Endothelial cell of umbilical vein (primary cell): ENCODE measurements at regions not wholly inside any gene's neighbourhood (a gene's known extent, or its start where the extent isn't known, plus 50 kb on each side); places are given as distances from the start of the nearest gene placed in this dataset.

Experiments used
- BruUV-seq: library from RNA; stranded (reverse); fragments of 400-500 nt; replicated peaks from 2 replicates; lab custom pipeline; 2021; lab: Mats Ljungman, UMichigan
- CTCF ChIA-PET: fragments of 300-600, 350-600 bp; sonication (Branson Sonifier 250); formaldehyde crosslinking; loops from one replicate; lab custom pipeline; 2021; ENCODE audit warnings: antibody characterized with exemption, inconsistent platforms; lab: Charles Lee
- POLR2A ChIA-PET: fragments of 300-600, 350-600 bp; sonication (Branson Sonifier 250); formaldehyde crosslinking; loops from one replicate; lab custom pipeline; 2021; ENCODE audit warnings: antibody characterized with exemption, inconsistent platforms; lab: Charles Lee
- DNase-seq: peaks from one replicate; pipeline ENCODE4 v3.0.0-alpha.2; 2011; ENCODE audit warnings: low read depth, low spot score
- FAIRE-seq: peaks from 2 replicates; lab custom pipeline; 2011; peaks lifted over from hg19 to GRCh38; lab: Jason Lieb, UNC
- H2AFZ ChIP-seq: 2 replicates; pipeline ENCODE4 v1.6.0; 2012; ENCODE audit warnings: low read depth, low read length, control low read depth, inconsistent platforms
- H3K27ac ChIP-seq: 2 replicates; pipeline ENCODE4 v1.5.1; 2011; ENCODE audit warnings: low read depth, mild to moderate bottlenecking, control low read depth, low read length, moderate library complexity; ENCODE audit not compliant: insufficient read depth
- H3K27me3 ChIP-seq, 2 experiments: 2 replicates each; pipeline versions ENCODE4 v1.6.0 to v1.6.1; 2011; ENCODE audit warnings: low read length in 2 of 2, mixed read lengths in 1 of 2; ENCODE audit not compliant: control insufficient read depth in 2 of 2, insufficient read depth in 2 of 2
- H3K36me3 ChIP-seq, 2 experiments: 2 replicates in 1 of 2; 3 replicates in 1 of 2; pipeline ENCODE4 v1.5.1; 2011; ENCODE audit warnings: low read length in 2 of 2, mild to moderate bottlenecking in 1 of 2, moderate library complexity in 1 of 2; ENCODE audit not compliant: control insufficient read depth in 2 of 2, insufficient read depth in 2 of 2; ENCODE audit errors: extremely low read depth in 1 of 2
- H3K4me1 ChIP-seq: 3 replicates; pipeline ENCODE4 v1.5.1; 2011; ENCODE audit warnings: mild to moderate bottlenecking, low read length; ENCODE audit not compliant: control insufficient read depth, insufficient read depth; ENCODE audit errors: extremely low read depth
- H3K4me2 ChIP-seq: 2 replicates; pipeline ENCODE4 v1.6.1; 2011; ENCODE audit warnings: low read length, control low read depth, mixed read lengths; ENCODE audit not compliant: insufficient read depth
- H3K4me3 ChIP-seq, 3 experiments: fragments of 200-600 bp in 1 of 3; sonication (generic), shearing (Covaris generic) in 1 of 3; replicated peaks in 1 of 3; 2 replicates each; pipeline ENCODE4 v1.5.1; 2011 to 2016; ENCODE audit warnings: control low read depth in 3 of 3, low read length in 3 of 3, mild to moderate bottlenecking in 2 of 3, inconsistent platforms in 1 of 3, low read depth in 1 of 3, moderate library complexity in 1 of 3; ENCODE audit not compliant: insufficient read depth in 1 of 3
- H3K79me2 ChIP-seq: 2 replicates; pipeline ENCODE4 v1.6.0; 2012; ENCODE audit warnings: low read length, inconsistent platforms; ENCODE audit not compliant: control insufficient read depth, insufficient read depth
- H3K9ac ChIP-seq: replicated peaks from 2 replicates; pipeline ENCODE3; 2011; ENCODE audit warnings: low read length, control low read depth; ENCODE audit not compliant: insufficient read depth; ENCODE audit errors: extremely low read depth
- H3K9me1 ChIP-seq: replicated peaks from 3 replicates; pipeline ENCODE4 v1.6.0; 2011; ENCODE audit warnings: mild to moderate bottlenecking, low read length; ENCODE audit not compliant: control insufficient read depth, insufficient read depth; ENCODE audit errors: extremely low read depth
- H3K9me3 ChIP-seq: replicated peaks from 2 replicates; pipeline ENCODE4 v1.5.1; 2012; ENCODE audit warnings: low read length, inconsistent platforms; ENCODE audit not compliant: control insufficient read depth, insufficient read depth
- H4K20me1 ChIP-seq: replicated peaks from 2 replicates; pipeline ENCODE3; 2011; ENCODE audit warnings: mild to moderate bottlenecking, low read length; ENCODE audit not compliant: control insufficient read depth, insufficient read depth; ENCODE audit errors: extremely low read depth
- CTCF ChIP-seq, 2 donors: IDR thresholded peaks; 1 replicate in 1 of 2; 2 replicates in 1 of 2; pipeline ENCODE4 v1.5.1; 2011; ENCODE audit warnings: low read length in 2 of 2, mild to moderate bottlenecking in 2 of 2, moderate library complexity in 2 of 2, control low read depth in 1 of 2, inconsistent platforms in 1 of 2, low read depth in 1 of 2; ENCODE audit not compliant: insufficient read depth in 1 of 2; ENCODE audit errors: extremely low read depth in 1 of 2
- EZH2 ChIP-seq: IDR thresholded peaks from 2 replicates; pipeline ENCODE4 v1.6.1; 2012; ENCODE audit warnings: borderline replicate concordance, low read depth, mild to moderate bottlenecking, moderate library complexity, low read length, inconsistent platforms; ENCODE audit not compliant: severe bottlenecking
- FOS ChIP-seq: IDR thresholded peaks from 2 replicates; pipeline ENCODE4 v1.6.1; 2011; ENCODE audit warnings: mild to moderate bottlenecking, low read length, moderate library complexity, borderline replicate concordance; ENCODE audit not compliant: insufficient read depth
- GATA2 ChIP-seq: IDR thresholded peaks from 2 replicates; pipeline ENCODE4 v1.7.0; 2011; ENCODE audit warnings: low read depth, mild to moderate bottlenecking, moderate library complexity, mixed read lengths, low read length; ENCODE audit not compliant: insufficient read length, insufficient read depth
- JUN ChIP-seq: IDR thresholded peaks from 2 replicates; pipeline ENCODE4 v1.6.1; 2011; ENCODE audit warnings: borderline replicate concordance, low read depth; ENCODE audit not compliant: insufficient read length, insufficient read depth
- MAX ChIP-seq: IDR thresholded peaks from 2 replicates; pipeline ENCODE4 v1.6.1; 2011; ENCODE audit not compliant: insufficient read depth, insufficient read length
- MYC ChIP-seq: IDR thresholded peaks from one replicate; pipeline ENCODE4 v1.6.1; 2011; ENCODE audit warnings: mild to moderate bottlenecking, low read depth, low read length
- POLR2A ChIP-seq: IDR thresholded peaks from 2 replicates; pipeline ENCODE4 v1.6.1; 2012; ENCODE audit warnings: low read depth, mild to moderate bottlenecking, control low read depth, low read length
- POLR2AphosphoS5 ChIP-seq: IDR thresholded peaks from 2 replicates; pipeline ENCODE4 v1.6.1; 2012; ENCODE audit warnings: low read depth, mild to moderate bottlenecking, control low read depth, low read length, moderate library complexity; ENCODE audit not compliant: insufficient read depth
- dilution Hi-C: fragments of 300-500 bp; cut with MboI; formaldehyde crosslinking; loops from one replicate; pipeline ENCODE4 v1.15.0; 2019; ENCODE audit warnings: low sequenced_read_pairs; ENCODE audit not compliant: extremely low pct_ligation_motif_present
- intact Hi-C: fragments of 100-400 bp; cut with micrococcal nuclease; formaldehyde crosslinking; loops from one replicate; pipeline ENCODE4 v1.10.0; 2022

- H4K20me1 ChIP-seq: no peaks in the 10 kb centered on the region
- ChIA-PET CTCF (interaction anchor here (0.6 to 2.0 kb wide), 13 partner anchors 12 to 615 kb away, joined by 3 to 20 read pairs (median 5); partner anchors contain the start of gene FOXC2), POLR2A (interaction anchor here (1.0 to 1.4 kb wide), 2 partner anchors 17 to 266 kb away, joined by 3 to 10 read pairs; no protein-coding TSS in a partner anchor)
- peak overlapping the region; percentile 95 for H3K27ac ChIP-seq
- dilution Hi-C loops (no loop called here), intact Hi-C loops (loop anchor here (1.0 to 10.0 kb wide), 8 partner anchors 16 to 721 kb away; partner anchors contain the start of gene FBXO31)
- H3K9me1 ChIP-seq: no peaks in the 10 kb centered on the region
- no peaks in the 10 kb centered on the region for H3K36me3 ChIP-seq
- H3K4me3 ChIP-seq: no peak overlapping the region
- BruUV-seq: TSS peak; percentile 97
- no peak overlapping the region for H2AFZ ChIP-seq
- peaks cover 57% of the 10 kb centered on the region for H3K4me1 ChIP-seq
- H3K27me3 ChIP-seq: no peaks in the 10 kb centered on the region
- H3K4me2 ChIP-seq: peak overlapping the region; percentile 40
- H3K9me3 ChIP-seq: peaks cover 2% of the 10 kb centered on the region
- H3K9ac ChIP-seq: peak overlapping the region; percentile 72
- DNase-seq: peak; percentile 39
- H3K79me2 ChIP-seq: no peaks in the 10 kb centered on the region
- no peak for TF ChIP-seq MYC
- TF ChIP-seq EZH2: no peak
- no peak for TF ChIP-seq CTCF (IDR thresholded peaks at IDR 0.05; ENCODE audit: extremely low read depth in 1 of 2, insufficient read depth in 1 of 2, low read depth in 1 of 2, low read length in 2 of 2)
- peak; percentile 22 for TF ChIP-seq POLR2AphosphoS5
- TF ChIP-seq MAX: no peak
- no peak for TF ChIP-seq FOS
- peak; percentile 36 for TF ChIP-seq POLR2A
- TF ChIP-seq GATA2: peak; percentile 46
- TF ChIP-seq JUN: no peak
- FAIRE-seq: peak; percentile 66
These were observed 85.6 kb downstream of the FOXL1 start for GRCh38 chr16:86663685-86664521.
